ENCODE measurements at regions not wholly inside any gene's neighbourhood (a gene's known extent, or its start where the extent isn't known, plus 50 kb on each side); places are given as distances from the start of the nearest gene placed in this dataset.

DNA sequence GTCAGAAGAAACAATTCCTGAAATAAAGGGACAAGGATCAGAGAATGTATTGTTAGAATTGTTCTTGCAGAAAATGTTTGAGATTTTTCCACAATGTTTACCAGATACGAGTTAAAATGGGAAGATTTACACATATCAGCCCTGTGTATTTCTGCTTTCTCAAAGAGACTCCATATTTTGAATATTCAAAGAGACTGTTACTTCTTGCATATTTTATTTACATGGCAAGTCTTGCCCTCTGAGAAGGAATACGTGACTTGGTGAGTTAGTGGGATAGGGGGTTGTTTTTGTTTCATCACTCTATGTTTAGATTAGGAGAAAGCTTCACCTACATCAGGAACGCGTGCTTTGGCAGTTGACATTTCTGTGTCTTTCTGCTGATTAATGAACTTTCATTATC lies 56.1 kb upstream of the ZDHHC17 start:
- DNase-seq (ENCODE audit: low spot score), result no peak

DNA sequence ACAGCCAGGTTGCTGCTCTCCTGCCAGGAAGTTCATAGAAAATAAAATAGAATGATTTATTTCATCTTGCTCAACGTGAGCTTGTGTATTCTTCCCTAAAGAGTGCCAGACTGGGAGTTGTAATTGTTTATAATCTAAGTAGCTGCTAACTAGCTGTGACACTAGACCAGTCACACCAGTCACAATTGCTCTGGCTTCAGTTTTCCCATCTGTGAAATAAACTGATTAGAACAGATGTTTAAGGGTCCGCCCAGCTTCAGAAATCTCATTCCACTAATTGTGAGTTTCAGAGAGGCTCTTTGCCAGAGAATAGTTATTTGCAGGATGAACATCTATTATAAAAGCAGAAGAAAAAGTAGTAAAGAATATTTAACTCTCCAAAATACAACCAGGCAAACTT lies 55.6 kb upstream of the ZDHHC17 start:
- no peak for DNase-seq (ENCODE audit: low spot score)

DNA sequence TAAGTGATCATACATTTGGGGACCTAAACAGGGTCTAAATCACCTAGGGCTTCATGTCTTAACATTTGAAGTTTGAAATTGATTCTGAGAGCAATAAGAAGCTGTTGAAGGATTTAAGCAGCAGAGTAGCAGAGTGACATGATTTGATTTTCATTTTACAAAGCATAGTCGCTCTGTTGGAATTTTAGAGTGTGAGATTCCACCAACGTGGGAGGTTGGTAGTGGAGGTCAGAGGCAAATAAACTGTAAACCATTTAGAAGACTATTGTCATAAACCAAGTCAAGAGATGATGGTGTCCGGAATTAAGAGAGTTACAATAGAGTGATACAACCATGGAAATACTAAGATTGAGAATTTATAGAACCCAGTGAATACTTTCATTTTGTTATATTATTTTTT lies 52.7 kb upstream of the ZDHHC17 start:
- DNase-seq (ENCODE audit: low spot score), result no peak

DNA sequence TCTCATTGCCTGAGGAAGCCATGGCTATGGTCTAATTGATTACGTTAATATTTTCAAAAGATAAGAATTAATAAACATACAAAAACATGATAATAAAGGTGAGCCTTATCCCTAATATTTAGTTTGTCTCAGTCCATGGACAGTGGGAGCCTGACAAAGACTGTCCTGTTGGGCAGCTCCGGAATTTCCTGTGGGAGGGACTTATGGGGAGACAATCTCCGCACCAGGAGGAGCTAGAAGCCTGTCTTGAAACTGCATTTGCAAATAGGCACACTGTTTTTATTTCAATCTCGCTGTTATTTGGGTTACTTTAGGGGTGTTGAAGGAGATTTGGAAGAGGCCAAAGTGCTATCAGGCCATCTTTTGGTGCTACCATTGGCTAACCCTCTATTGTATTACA lies 50.8 kb upstream of the ZDHHC17 start:
- DNase-seq (ENCODE audit: low spot score), result no peak

DNA sequence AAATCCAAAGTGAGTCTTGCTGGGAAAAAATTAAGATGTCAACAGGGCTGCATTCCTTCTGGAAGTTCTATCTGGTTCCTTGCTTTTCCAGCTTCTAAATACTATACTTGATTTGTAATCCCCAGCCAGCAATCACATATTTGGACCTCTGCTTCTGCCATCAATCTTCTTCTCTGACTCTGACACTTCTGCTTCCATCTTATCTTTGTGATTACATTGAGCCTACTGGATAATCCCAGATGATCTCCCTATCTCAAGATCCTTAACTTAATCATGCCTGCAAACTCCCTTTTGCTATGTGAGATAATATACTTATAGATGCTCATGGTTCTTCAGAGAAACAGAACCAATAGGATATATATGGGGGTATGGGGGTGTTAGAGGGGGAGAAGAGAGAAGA lies 49.9 kb upstream of the ZDHHC17 start:
- DNase-seq (ENCODE audit: low spot score), result no peak

Measured in cerebellar cortex (tissue), 1 donor.